ENCODE measurements at regions not wholly inside any gene's neighbourhood (a gene's known extent, or its start where the extent isn't known, plus 50 kb on each side); places are given as distances from the start of the nearest gene placed in this dataset.
A peak's percentile ranks its signal among the peaks of the same experiment; 100 is the strongest.

GRCh38 chrX:137428766-137429591, 136.9 kb upstream of the ZIC3 start:
- no peaks in the 10 kb centered on the region for H3K79me2 ChIP-seq (ENCODE audit: control insufficient read depth, insufficient read depth, low read length)
- no peak overlapping the region for H2AFZ ChIP-seq (ENCODE audit: control insufficient read depth, low read length)
- no peaks in the 10 kb centered on the region for H3K9me3 ChIP-seq (ENCODE audit: control insufficient read depth, low read depth, low read length)
- no peak overlapping the region for H3K27ac ChIP-seq (ENCODE audit: control insufficient read depth, insufficient read depth, low read length)
- peaks cover 40% of the 10 kb centered on the region for H3K27me3 ChIP-seq (ENCODE audit: control insufficient read depth, extremely low read depth, insufficient read depth, low read length)
- no peaks in the 10 kb centered on the region for H3K9me1 ChIP-seq (ENCODE audit: control insufficient read depth, extremely low read depth, insufficient read depth, low read length)
- H3K4me1 ChIP-seq (ENCODE audit: control insufficient read depth, extremely low read depth, insufficient read depth, low read length) = no peaks in the 10 kb centered on the region
- TF ChIP-seq EZH2 (IDR thresholded peaks at IDR 0.05; ENCODE audit: low read length) (peak; percentile 39), CTCF (optimal IDR thresholded peaks at IDR 0.05 in 1 of 3, IDR thresholded peaks at IDR 0.05 in 1 of 3, conservative IDR thresholded peaks at IDR 0.05 in 1 of 3; ENCODE audit: extremely low read depth in 1 of 3, insufficient read depth in 2 of 3, low read length in 3 of 3) (no peak)
- H4K20me1 ChIP-seq (ENCODE audit: control insufficient read depth, extremely low read depth, insufficient read depth, low read length) = no peaks in the 10 kb centered on the region
- H3K36me3 ChIP-seq (ENCODE audit: control insufficient read depth in 2 of 2, extremely low read depth in 1 of 2, insufficient read depth in 2 of 2, low read length in 2 of 2) = no peaks in the 10 kb centered on the region
- dilution Hi-C loops (cut with MboI; ENCODE audit: extremely low pct_ligation_motif_present, low sequenced_read_pairs) = no loop called here
- FAIRE-seq (no peak), DNase-seq (ENCODE audit: low read depth, low spot score) (no peak)
- no peak overlapping the region for H3K9ac ChIP-seq (ENCODE audit: control insufficient read depth, extremely low read depth, insufficient read depth, low read length)
- H3K4me3 ChIP-seq (ENCODE audit: control insufficient read depth in 2 of 3, extremely low read depth in 1 of 3, insufficient read depth in 2 of 3, low read depth in 1 of 3, low read length in 3 of 3) = no peak overlapping the region
- no peak overlapping the region for H3K4me2 ChIP-seq (ENCODE audit: control insufficient read depth, extremely low read depth, insufficient read depth, low read depth, low read length)

GRCh38 chrX:137428221-137428661, 137.7 kb upstream of the ZIC3 start:
- FAIRE-seq (no peak), DNase-seq (ENCODE audit: low read depth, low spot score) (no peak)
- no peaks in the 10 kb centered on the region for H3K9me1 ChIP-seq (ENCODE audit: control insufficient read depth, extremely low read depth, insufficient read depth, low read length)
- H3K4me2 ChIP-seq (ENCODE audit: control insufficient read depth, extremely low read depth, insufficient read depth, low read depth, low read length) = peak overlapping the region; percentile 19
- no peaks in the 10 kb centered on the region for H3K9me3 ChIP-seq (ENCODE audit: control insufficient read depth, low read depth, low read length)
- no peak overlapping the region for H2AFZ ChIP-seq (ENCODE audit: control insufficient read depth, low read length)
- H3K79me2 ChIP-seq (ENCODE audit: control insufficient read depth, insufficient read depth, low read length) = no peaks in the 10 kb centered on the region
- H3K4me3 ChIP-seq (ENCODE audit: control insufficient read depth in 2 of 3, extremely low read depth in 1 of 3, insufficient read depth in 2 of 3, low read depth in 1 of 3, low read length in 3 of 3) = peak overlapping the region in 2 of 3 experiments; percentile 7 to 15
- no peak overlapping the region for H3K27ac ChIP-seq (ENCODE audit: control insufficient read depth, insufficient read depth, low read length)
- peaks cover 40% of the 10 kb centered on the region for H3K27me3 ChIP-seq (ENCODE audit: control insufficient read depth, extremely low read depth, insufficient read depth, low read length)
- dilution Hi-C loops (cut with MboI; ENCODE audit: extremely low pct_ligation_motif_present, low sequenced_read_pairs) = no loop called here
- TF ChIP-seq EZH2 (IDR thresholded peaks at IDR 0.05; ENCODE audit: low read length) (no peak), CTCF (optimal IDR thresholded peaks at IDR 0.05 in 1 of 3, IDR thresholded peaks at IDR 0.05 in 1 of 3, conservative IDR thresholded peaks at IDR 0.05 in 1 of 3; ENCODE audit: extremely low read depth in 1 of 3, insufficient read depth in 2 of 3, low read length in 3 of 3) (no peak)
- H3K36me3 ChIP-seq (ENCODE audit: control insufficient read depth in 2 of 2, extremely low read depth in 1 of 2, insufficient read depth in 2 of 2, low read length in 2 of 2) = no peaks in the 10 kb centered on the region
- no peaks in the 10 kb centered on the region for H3K4me1 ChIP-seq (ENCODE audit: control insufficient read depth, extremely low read depth, insufficient read depth, low read length)
- no peaks in the 10 kb centered on the region for H4K20me1 ChIP-seq (ENCODE audit: control insufficient read depth, extremely low read depth, insufficient read depth, low read length)
- no peak overlapping the region for H3K9ac ChIP-seq (ENCODE audit: control insufficient read depth, extremely low read depth, insufficient read depth, low read length)

All from keratinocyte (primary cell).